HepG2 (cell line): ENCODE measurements at regions not wholly inside any gene's neighbourhood (a gene's known extent, or its start where the extent isn't known, plus 50 kb on each side); places are given as distances from the start of the nearest gene placed in this dataset.

Experiments
- ATAC-seq: fragments of 200-7000 bp; cut with Tn5 transposase; 3 replicates; pipeline ENCODE4 v1.9.1; 2020; ENCODE audit warnings: mild to moderate bottlenecking, moderate library complexity
- BruUV-seq: library from RNA; stranded (reverse); fragments of 400-500 nt; replicated peaks from 2 replicates; lab custom pipeline; 2021; lab: Mats Ljungman, UMichigan
- CTCF ChIA-PET: fragments of 300-600 bp; formaldehyde crosslinking; extraction: SDS; loops from one replicate; lab custom pipeline; 2021; ENCODE audit warnings: low total read pairs, inconsistent platforms, low intra/inter-chr PET ratio; lab: Yijun Ruan, JAX
- POLR2A ChIA-PET: fragments of 350-600 bp; sonication (Branson Sonifier 250); formaldehyde crosslinking; loops from one replicate; lab custom pipeline; 2020; ENCODE audit warnings: antibody characterized with exemption, inconsistent platforms; lab: Yijun Ruan, JAX
- DNase-seq: peaks from one replicate; pipeline ENCODE4 v3.0.0-alpha.2; 2015; ENCODE audit warnings: low spot score
- FAIRE-seq: peaks from 3 replicates; lab custom pipeline; 2011; peaks lifted over from hg19 to GRCh38; lab: Jason Lieb, UNC
- H2AFZ ChIP-seq: one replicate; pipeline ENCODE4 v1.6.1; 2011; ENCODE audit warnings: low read length, inconsistent platforms
- H3K27ac ChIP-seq: fragments of 300-600 bp; 3 replicates; pipeline ENCODE4 v1.8.0; 2011; ENCODE audit warnings: mixed run types, mild to moderate bottlenecking, mixed read lengths, low read length, inconsistent platforms; ENCODE audit not compliant: insufficient read depth; ENCODE audit errors: extremely low read length
- H3K27me3 ChIP-seq, 2 experiments: fragments of 200-600 bp in 1 of 2; 2 replicates in 1 of 2; 3 replicates in 1 of 2; pipeline versions ENCODE4 v1.6.0 to v1.8.0; 2011; ENCODE audit warnings: low read length in 2 of 2, mild to moderate bottlenecking in 2 of 2, moderate library complexity in 2 of 2, inconsistent platforms in 1 of 2; ENCODE audit not compliant: insufficient read depth in 2 of 2, control insufficient read depth in 1 of 2
- H3K36me3 ChIP-seq, 2 experiments: fragments of 200-600 bp in 1 of 2; replicated peaks in 1 of 2; 2 replicates in 1 of 2; 3 replicates in 1 of 2; pipeline versions ENCODE4 v1.5.1 to v1.8.0; 2011; ENCODE audit warnings: low read length in 2 of 2, inconsistent platforms in 1 of 2; ENCODE audit not compliant: insufficient read depth in 2 of 2, control insufficient read depth in 1 of 2
- H3K4me1 ChIP-seq: 2 replicates; pipeline ENCODE4 v1.5.1; 2012; ENCODE audit warnings: low read length, inconsistent platforms; ENCODE audit not compliant: insufficient read depth
- H3K4me2 ChIP-seq: 2 replicates; pipeline ENCODE4 v1.6.0; 2011; ENCODE audit warnings: low read depth, low read length, inconsistent platforms
- H3K4me3 ChIP-seq, 3 experiments: fragments of 200-600 bp in 1 of 3; sonication (generic), shearing (Covaris generic) in 1 of 3; replicated peaks in 1 of 3; 2 replicates each; pipeline ENCODE4 v1.5.1; 2011 to 2016; ENCODE audit warnings: low read length in 3 of 3, inconsistent platforms in 2 of 3, low read depth in 2 of 3, mild to moderate bottlenecking in 2 of 3, control low read depth in 1 of 3, mixed read lengths in 1 of 3; ENCODE audit not compliant: insufficient read depth in 1 of 3
- H3K79me2 ChIP-seq: one replicate; pipeline ENCODE4 v1.6.1; 2011; ENCODE audit warnings: low read length, inconsistent platforms; ENCODE audit not compliant: insufficient read depth
- H3K9ac ChIP-seq: 2 replicates; pipeline ENCODE4 v1.6.0; 2011; ENCODE audit warnings: mild to moderate bottlenecking, low read depth, low read length, inconsistent platforms; ENCODE audit not compliant: insufficient read depth
- H3K9me3 ChIP-seq: 2 replicates; pipeline ENCODE4 v1.5.1; 2012; ENCODE audit warnings: mild to moderate bottlenecking, low read length
- H4K20me1 ChIP-seq: 2 replicates; pipeline ENCODE4 v1.6.0; 2011; ENCODE audit warnings: inconsistent platforms, mild to moderate bottlenecking, low read length, moderate library complexity; ENCODE audit not compliant: insufficient read depth
- BHLHE40 ChIP-seq: IDR thresholded peaks from 2 replicates; pipeline ENCODE4 v1.6.1; 2011; ENCODE audit warnings: low read length, improper control_type of control experiment
- CREBL2 ChIP-seq: sonication (generic); formaldehyde crosslinking; IDR thresholded peaks from 2 replicates; pipeline ENCODE4 v1.8.1; 2023; ENCODE audit warnings: missing genetic modification reagents, mild to moderate bottlenecking, borderline replicate concordance
- FOXA3 ChIP-seq: IDR thresholded peaks from 2 replicates; pipeline ENCODE4 v1.6.1; 2016; ENCODE audit warnings: missing genetic modification reagents, missing compliant biosample characterization
- FOXC1 ChIP-seq: sonication (generic); formaldehyde crosslinking; IDR thresholded peaks from 2 replicates; pipeline ENCODE4 v1.8.0; 2022; ENCODE audit warnings: mild to moderate bottlenecking, missing genetic modification reagents, borderline replicate concordance
- GLMP ChIP-seq: sonication (generic); formaldehyde crosslinking; IDR thresholded peaks from 2 replicates; pipeline ENCODE4 v1.9.0; 2021; ENCODE audit warnings: missing genetic modification reagents, mild to moderate bottlenecking, borderline replicate concordance
- HMGA1 ChIP-seq: sonication (generic); formaldehyde crosslinking; conservative IDR thresholded peaks from 2 replicates; pipeline ENCODE4 v1.4.0; 2020; ENCODE audit warnings: missing genetic modification reagents
- HNRNPH1 ChIP-seq: fragments of 200-400 bp; formaldehyde crosslinking; optimal IDR thresholded peaks from 2 replicates; pipeline ENCODE3; 2017; ENCODE audit warnings: mild to moderate bottlenecking, low read depth, low read length
- KLF12 ChIP-seq: sonication (generic); formaldehyde crosslinking; IDR thresholded peaks from 2 replicates; pipeline ENCODE4 v1.4.0; 2020; ENCODE audit warnings: missing genetic modification reagents, borderline replicate concordance
- MXD3 ChIP-seq: IDR thresholded peaks from 2 replicates; pipeline ENCODE4 v1.6.1; 2016; ENCODE audit warnings: mild to moderate bottlenecking, missing biosample characterization, missing genetic modification reagents
- PTBP1 ChIP-seq: fragments of 200-400 bp; formaldehyde crosslinking; IDR thresholded peaks from 2 replicates; pipeline ENCODE4 v1.6.1; 2018; ENCODE audit warnings: low read length, low read depth; ENCODE audit not compliant: poor library complexity, severe bottlenecking
- SIX1 ChIP-seq: sonication (generic); formaldehyde crosslinking; IDR thresholded peaks from 2 replicates; pipeline ENCODE4 v1.4.0; 2020; ENCODE audit warnings: missing genetic modification reagents, borderline replicate concordance
- SNAI1 ChIP-seq: sonication (generic); formaldehyde crosslinking; IDR thresholded peaks from 2 replicates; pipeline ENCODE4 v1.5.0; 2020; ENCODE audit warnings: mild to moderate bottlenecking, missing genetic modification reagents, borderline replicate concordance
- SNAPC2 ChIP-seq: sonication (generic); formaldehyde crosslinking; IDR thresholded peaks from 2 replicates; pipeline ENCODE4 v1.8.1; 2022; ENCODE audit warnings: mild to moderate bottlenecking, missing genetic modification reagents
- SP140L ChIP-seq: sonication (generic); formaldehyde crosslinking; IDR thresholded peaks from 2 replicates; pipeline ENCODE4 v1.4.0; 2020; ENCODE audit warnings: missing genetic modification reagents, borderline replicate concordance
- STAT5B ChIP-seq: sonication (generic); formaldehyde crosslinking; IDR thresholded peaks from 2 replicates; pipeline ENCODE4 v1.4.0; 2020; ENCODE audit warnings: missing genetic modification reagents
- ZC3H4 ChIP-seq: sonication (generic); formaldehyde crosslinking; IDR thresholded peaks from 2 replicates; pipeline ENCODE4 v1.4.0; 2020; ENCODE audit warnings: missing genetic modification reagents, borderline replicate concordance
- ZNF280D ChIP-seq: sonication (generic); formaldehyde crosslinking; IDR thresholded peaks from 2 replicates; pipeline ENCODE4 v1.5.1; 2020; ENCODE audit warnings: mild to moderate bottlenecking, missing genetic modification reagents
- ZNF44 ChIP-seq: sonication (generic); formaldehyde crosslinking; IDR thresholded peaks from 2 replicates; pipeline ENCODE4 v1.5.1; 2020; ENCODE audit warnings: mild to moderate bottlenecking, missing genetic modification reagents
- ZNF577 ChIP-seq: sonication (generic); formaldehyde crosslinking; IDR thresholded peaks from 2 replicates; pipeline ENCODE4 v1.4.0; 2020; ENCODE audit warnings: mild to moderate bottlenecking, low read depth, missing genetic modification reagents, borderline replicate concordance
- WGBS: methylation state at CpG from one replicate; pipeline ENCODE4 v1.1.6; 2017; ENCODE audit warnings: low lambda C conversion rate; 5-methylcytosine and 5-hydroxymethylcytosine counted together
- in situ Hi-C: cut with HindIII; loops from 2 replicates; pipeline ENCODE4 v1.10.0; 2017; ENCODE audit warnings: low pct_unique_long_range_greater_than_20kb; ENCODE audit not compliant: extremely low pct_ligation_motif_present
- intact Hi-C: fragments of 100-400 bp; cut with micrococcal nuclease; formaldehyde crosslinking; loops from one replicate; pipeline ENCODE4 v1.10.0; 2022; ENCODE audit not compliant: unreplicated experiment

GRCh38 chr2:212894026-212894425 is 257.4 kb downstream of the IKZF2 start:
- TF ChIP-seq ZNF280D (CRISPR knock-in tag), result no peak
- no peak for TF ChIP-seq FOXA3 (CRISPR knock-in tag)
- no peak for TF ChIP-seq STAT5B (CRISPR knock-in tag)
- TF ChIP-seq SNAI1 (CRISPR knock-in tag), result no peak
- no peak for TF ChIP-seq CREBL2 (CRISPR knock-in tag)
- no peak for TF ChIP-seq BHLHE40
- TF ChIP-seq ZNF44 (CRISPR knock-in tag), result no peak
- TF ChIP-seq ZC3H4 (CRISPR knock-in tag), result no peak
- TF ChIP-seq GLMP (CRISPR knock-in tag), result no peak
- no peak for TF ChIP-seq KLF12
- no peak for TF ChIP-seq HNRNPH1
- TF ChIP-seq PTBP1, result no peak
- TF ChIP-seq SP140L (CRISPR knock-in tag), result no peak
- no peak for TF ChIP-seq SIX1 (CRISPR knock-in tag)
- TF ChIP-seq SNAPC2, result no peak
- no peak for TF ChIP-seq FOXC1 (CRISPR knock-in tag)
- TF ChIP-seq ZNF577, result no peak
- TF ChIP-seq MXD3 (CRISPR knock-in tag), result no peak
- no peak for TF ChIP-seq HMGA1
- Histone ChIP-seq H4K20me1 (no peaks in the 10 kb centered on the region), H2AFZ (no peak overlapping the region), H3K36me3 (no peaks in the 10 kb centered on the region), H3K4me3 (no peak overlapping the region), H3K4me2 (no peak overlapping the region), H3K27me3 (no peaks in the 10 kb centered on the region), H3K9ac (no peak overlapping the region), H3K27ac (no peak overlapping the region), H3K4me1 (no peaks in the 10 kb centered on the region), H3K9me3 (no peaks in the 10 kb centered on the region), H3K79me2 (no peaks in the 10 kb centered on the region)
- intact Hi-C loops, result loop anchor here (2.0 kb wide), 1 partner anchor 259 kb away; no protein-coding TSS in a partner anchor
- DNase-seq (no peak), ATAC-seq (no peak), FAIRE-seq (no peak)
- in situ Hi-C loops, result loop anchor here (10.0 kb wide), 1 partner anchor 209 kb away; no protein-coding TSS in a partner anchor
- POLR2A ChIA-PET, result no interaction called here
- WGBS, result 3% methylated on average over 1 of the region's 1 CpG
- CTCF ChIA-PET, result no interaction called here
- no TSS peak for BruUV-seq
